GM23338 (cell line): ENCODE measurements at regions not wholly inside any gene's neighbourhood (a gene's known extent, or its start where the extent isn't known, plus 50 kb on each side); places are given as distances from the start of the nearest gene placed in this dataset.

Experiments
- ATAC-seq: fragments of 200-7000 bp; cut with Tn5 transposase; 3 replicates; pipeline ENCODE4 v1.9.1; 2020
- DNase-seq: peaks from one replicate; pipeline ENCODE4 v3.0.0-alpha.2; 2015; ENCODE audit warnings: low spot score
- H2AFZ ChIP-seq: fragments of 200-600 bp; sonication (generic); 2 replicates; pipeline ENCODE4 v1.8.0; 2016; ENCODE audit warnings: antibody characterized with exemption, mild to moderate bottlenecking, moderate library complexity
- H3F3A ChIP-seq: fragments of 200-600 bp; sonication (generic); replicated peaks from 2 replicates; pipeline ENCODE4 v1.8.0; 2017; ENCODE audit warnings: antibody characterized with exemption, mixed run types, low read depth
- H3K27ac ChIP-seq: fragments of 200-600 bp; sonication (generic); 2 replicates; pipeline ENCODE4 v1.6.1; 2016; ENCODE audit warnings: low read depth
- H3K27me3 ChIP-seq: fragments of 200-600 bp; sonication (generic); 2 replicates; pipeline ENCODE4 v1.8.0; 2016; ENCODE audit warnings: mild to moderate bottlenecking, mixed run types, moderate library complexity; ENCODE audit not compliant: insufficient read depth
- H3K36me3 ChIP-seq: fragments of 200-600 bp; sonication (generic); 2 replicates; pipeline ENCODE4 v1.8.0; 2016; ENCODE audit warnings: mild to moderate bottlenecking; ENCODE audit not compliant: insufficient read depth
- H3K4me1 ChIP-seq: fragments of 200-600 bp; sonication (generic); 2 replicates; pipeline ENCODE4 v1.8.0; 2016; ENCODE audit warnings: mild to moderate bottlenecking, moderate library complexity; ENCODE audit not compliant: insufficient read depth
- H3K4me2 ChIP-seq: fragments of 200-600 bp; sonication (generic); 2 replicates; pipeline ENCODE4 v1.7.1; 2017; ENCODE audit warnings: mixed run types
- H3K4me3 ChIP-seq: fragments of 200-600 bp; sonication (generic); 2 replicates; pipeline ENCODE4 v1.6.1; 2016; ENCODE audit warnings: mixed run types
- H3K79me2 ChIP-seq: fragments of 200-600 bp; sonication (generic); replicated peaks from 2 replicates; pipeline ENCODE4 v1.8.0; 2017; ENCODE audit warnings: mild to moderate bottlenecking; ENCODE audit not compliant: insufficient read depth
- H3K9me2 ChIP-seq: fragments of 200-600 bp; sonication (generic); 2 replicates; pipeline ENCODE4 v1.8.0; 2017; ENCODE audit not compliant: insufficient read depth
- H4K20me1 ChIP-seq: fragments of 200-600 bp; sonication (generic); replicated peaks from 2 replicates; pipeline ENCODE4 v1.8.0; 2017; ENCODE audit warnings: mild to moderate bottlenecking; ENCODE audit not compliant: insufficient read depth
- H3K27ac Mint-ChIP-seq: 2 replicates; pipeline ENCODE4 v1.8.0; 2020; ENCODE audit warnings: inconsistent platforms, mild to moderate bottlenecking, moderate library complexity, mixed read lengths
- H3K27me3 Mint-ChIP-seq: 3 replicates; pipeline ENCODE4 v1.8.0; 2022; ENCODE audit warnings: low read depth, mild to moderate bottlenecking, moderate library complexity, mixed read lengths, inconsistent platforms; ENCODE audit not compliant: insufficient read depth, poor library complexity
- H3K36me3 Mint-ChIP-seq: 3 replicates; pipeline ENCODE4 v1.8.0; 2021; ENCODE audit warnings: low read depth, mild to moderate bottlenecking, inconsistent platforms, moderate library complexity, mixed read lengths
- H3K4me1 Mint-ChIP-seq: 3 replicates; pipeline ENCODE4 v1.8.0; 2020; ENCODE audit warnings: mild to moderate bottlenecking, inconsistent platforms, mixed read lengths
- H3K4me3 Mint-ChIP-seq: 3 replicates; pipeline ENCODE4 v1.8.0; 2021; ENCODE audit warnings: moderate library complexity, mild to moderate bottlenecking, inconsistent platforms, mixed read lengths
- H3K9me3 Mint-ChIP-seq: 3 replicates; pipeline ENCODE4 v1.8.0; 2020; ENCODE audit warnings: moderate library complexity, mild to moderate bottlenecking, inconsistent platforms, mixed read lengths
- CREB1 ChIP-seq: fragments of 250-450 bp; sonication (Bioruptor Pico); IDR thresholded peaks from 2 replicates; pipeline ENCODE4 v1.5.0; 2020; ENCODE audit warnings: low read depth, mild to moderate bottlenecking, moderate library complexity
- EZH2 ChIP-seq: fragments of 200-600 bp; sonication (generic); IDR thresholded peaks from one replicate; pipeline ENCODE4 v1.8.0; 2017; ENCODE audit warnings: antibody characterized with exemption, mild to moderate bottlenecking, low read depth; ENCODE audit not compliant: unreplicated experiment
- EZH2phosphoT487 ChIP-seq: fragments of 200-600 bp; sonication (generic); IDR thresholded peaks from one replicate; pipeline ENCODE4 v1.8.1; 2018; ENCODE audit warnings: antibody characterized with exemption; ENCODE audit not compliant: unreplicated experiment
- JUNB ChIP-seq: IDR thresholded peaks from one replicate; pipeline ENCODE4 v1.6.1; 2016; ENCODE audit warnings: antibody characterized with exemption; ENCODE audit not compliant: unreplicated experiment
- NANOG ChIP-seq: IDR thresholded peaks from 2 replicates; pipeline ENCODE4 v1.6.1; 2016; ENCODE audit warnings: antibody characterized with exemption, borderline replicate concordance
- POLR2AphosphoS5 ChIP-seq: IDR thresholded peaks from 2 replicates; pipeline ENCODE4 v1.6.1; 2016; ENCODE audit warnings: antibody characterized with exemption, low read depth
- STAT1 ChIP-seq: IDR thresholded peaks from one replicate; pipeline ENCODE4 v1.6.1; 2016; ENCODE audit warnings: antibody characterized with exemption; ENCODE audit not compliant: unreplicated experiment
- ZNF114 ChIP-seq: fragments of 250-450 bp; sonication (Bioruptor Pico); IDR thresholded peaks from 2 replicates; pipeline ENCODE4 v1.5.0; 2020; ENCODE audit warnings: mild to moderate bottlenecking, moderate library complexity
- ZNF331 ChIP-seq: fragments of 250-450 bp; sonication (Bioruptor Pico); IDR thresholded peaks from 2 replicates; pipeline ENCODE4 v1.5.0; 2020; ENCODE audit warnings: low read depth, mild to moderate bottlenecking, moderate library complexity
- TF ChIP-seq, protein P1 (sequence below): IDR thresholded peaks from 2 replicates; pipeline ENCODE4 v1.6.1; 2016; ENCODE audit warnings: antibody characterized with exemption
- TF ChIP-seq, protein P2 (sequence below), 2 experiments: fragments of 200-600 bp in 1 of 2; sonication (generic) in 1 of 2; conservative IDR thresholded peaks; 2 replicates each; pipeline versions ENCODE4 v1.5.1 to v1.6.1; 2016 to 2017; ENCODE audit warnings: antibody characterized with exemption in 2 of 2, low read depth in 2 of 2, mild to moderate bottlenecking in 2 of 2, moderate library complexity in 1 of 2
- TF ChIP-seq, protein P3 (sequence below): IDR thresholded peaks from one replicate; pipeline ENCODE4 v1.6.1; 2018; ENCODE audit warnings: antibody characterized with exemption; ENCODE audit not compliant: unreplicated experiment
- TF ChIP-seq, protein P4 (sequence below): fragments of 250-450 bp; sonication (Bioruptor Pico); IDR thresholded peaks from 2 replicates; pipeline ENCODE4 v1.5.0; 2020; ENCODE audit warnings: mild to moderate bottlenecking, moderate library complexity

DNA sequence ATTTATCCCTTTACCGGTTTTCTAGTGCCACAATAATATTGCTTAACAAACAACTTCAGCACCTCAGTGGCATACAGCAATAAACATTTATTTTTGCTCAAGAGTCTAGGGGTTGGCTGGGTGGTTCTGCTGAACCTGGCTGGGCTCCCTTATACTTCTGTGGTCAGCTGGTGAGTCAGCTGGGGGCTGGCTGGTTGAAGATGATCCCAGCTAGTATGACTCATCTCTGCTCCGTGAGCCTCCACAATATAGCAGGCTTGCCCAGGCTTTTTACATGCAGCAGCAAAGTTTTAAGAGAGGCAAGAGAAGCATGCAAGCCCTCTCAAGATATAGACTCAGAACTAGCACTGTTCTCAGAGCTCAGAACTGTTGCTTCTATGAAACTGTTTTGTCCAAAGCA, 523.5 kb upstream of the CLINT1 start (continued):
- no peak for TF ChIP-seq POLR2AphosphoS5

DNA sequence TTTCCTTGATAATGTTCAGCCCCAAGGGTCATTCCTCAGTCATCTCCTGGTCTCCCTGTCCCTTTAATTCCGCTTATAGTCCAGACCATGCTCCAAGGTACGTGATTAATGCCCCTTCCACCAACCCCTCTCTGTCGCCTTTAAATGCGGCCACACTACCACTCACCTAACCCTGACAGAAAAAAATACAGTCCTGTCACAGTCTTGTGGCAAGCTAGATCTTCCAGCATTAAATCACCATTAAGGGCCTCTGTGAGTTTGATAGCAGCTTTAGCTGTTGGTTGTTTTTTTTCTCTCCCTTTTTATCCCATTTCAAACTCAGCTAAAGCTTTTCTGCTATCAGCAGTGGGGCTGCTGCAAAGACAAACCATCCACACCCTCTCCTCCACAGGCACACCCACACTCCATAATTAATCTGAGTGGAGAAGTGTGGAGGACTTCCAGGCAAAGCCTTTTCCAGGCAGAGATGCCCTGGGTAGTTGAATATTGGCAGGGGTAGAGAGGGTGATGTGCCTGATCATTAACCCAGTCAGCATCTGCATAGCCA, 522.7 kb upstream of the CLINT1 start:
- Histone ChIP-seq H3K27ac (no peak overlapping the region), H3K4me1 (no peaks in the 10 kb centered on the region), H3K79me2 (no peaks in the 10 kb centered on the region), H3K36me3 (no peaks in the 10 kb centered on the region), H3K27me3 (no peaks in the 10 kb centered on the region), H2AFZ (no peak overlapping the region), H4K20me1 (no peaks in the 10 kb centered on the region), H3K4me2 (no peak overlapping the region), H3K4me3 (no peak overlapping the region), H3F3A (no peaks in the 10 kb centered on the region), H3K9me2 (no peaks in the 10 kb centered on the region)
- Mint-ChIP-seq H3K4me3 (no peak overlapping the region), H3K27ac (no peak overlapping the region; the same call in 1 of the 2 replicates), H3K27me3 (peaks cover 1% of the 10 kb centered on the region), H3K9me3 (peaks cover 3% of the 10 kb centered on the region; the same call in 1 of the 3 replicates), H3K4me1 (no peaks in the 10 kb centered on the region), H3K36me3 (no peaks in the 10 kb centered on the region)
- no peak for TF ChIP-seq NANOG
- no peak for TF ChIP-seq EZH2
- no peak for TF ChIP-seq STAT1
- no peak for TF ChIP-seq ZNF331 (CRISPR knock-in tag)
- TF ChIP-seq EZH2phosphoT487, result no peak
- no peak for TF ChIP-seq ZNF114 (CRISPR knock-in tag)
- TF ChIP-seq, protein P1, sequence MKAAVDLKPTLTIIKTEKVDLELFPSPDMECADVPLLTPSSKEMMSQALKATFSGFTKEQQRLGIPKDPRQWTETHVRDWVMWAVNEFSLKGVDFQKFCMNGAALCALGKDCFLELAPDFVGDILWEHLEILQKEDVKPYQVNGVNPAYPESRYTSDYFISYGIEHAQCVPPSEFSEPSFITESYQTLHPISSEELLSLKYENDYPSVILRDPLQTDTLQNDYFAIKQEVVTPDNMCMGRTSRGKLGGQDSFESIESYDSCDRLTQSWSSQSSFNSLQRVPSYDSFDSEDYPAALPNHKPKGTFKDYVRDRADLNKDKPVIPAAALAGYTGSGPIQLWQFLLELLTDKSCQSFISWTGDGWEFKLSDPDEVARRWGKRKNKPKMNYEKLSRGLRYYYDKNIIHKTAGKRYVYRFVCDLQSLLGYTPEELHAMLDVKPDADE, result no peak
- TF ChIP-seq, protein P2, sequence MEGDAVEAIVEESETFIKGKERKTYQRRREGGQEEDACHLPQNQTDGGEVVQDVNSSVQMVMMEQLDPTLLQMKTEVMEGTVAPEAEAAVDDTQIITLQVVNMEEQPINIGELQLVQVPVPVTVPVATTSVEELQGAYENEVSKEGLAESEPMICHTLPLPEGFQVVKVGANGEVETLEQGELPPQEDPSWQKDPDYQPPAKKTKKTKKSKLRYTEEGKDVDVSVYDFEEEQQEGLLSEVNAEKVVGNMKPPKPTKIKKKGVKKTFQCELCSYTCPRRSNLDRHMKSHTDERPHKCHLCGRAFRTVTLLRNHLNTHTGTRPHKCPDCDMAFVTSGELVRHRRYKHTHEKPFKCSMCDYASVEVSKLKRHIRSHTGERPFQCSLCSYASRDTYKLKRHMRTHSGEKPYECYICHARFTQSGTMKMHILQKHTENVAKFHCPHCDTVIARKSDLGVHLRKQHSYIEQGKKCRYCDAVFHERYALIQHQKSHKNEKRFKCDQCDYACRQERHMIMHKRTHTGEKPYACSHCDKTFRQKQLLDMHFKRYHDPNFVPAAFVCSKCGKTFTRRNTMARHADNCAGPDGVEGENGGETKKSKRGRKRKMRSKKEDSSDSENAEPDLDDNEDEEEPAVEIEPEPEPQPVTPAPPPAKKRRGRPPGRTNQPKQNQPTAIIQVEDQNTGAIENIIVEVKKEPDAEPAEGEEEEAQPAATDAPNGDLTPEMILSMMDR (conservative IDR thresholded peaks at IDR 0.05; ENCODE audit: low read depth in 2 of 2), result no peak
- TF ChIP-seq CREB1, result no peak
- TF ChIP-seq JUNB, result no peak
- no peak for TF ChIP-seq POLR2AphosphoS5
- TF ChIP-seq, protein P3, sequence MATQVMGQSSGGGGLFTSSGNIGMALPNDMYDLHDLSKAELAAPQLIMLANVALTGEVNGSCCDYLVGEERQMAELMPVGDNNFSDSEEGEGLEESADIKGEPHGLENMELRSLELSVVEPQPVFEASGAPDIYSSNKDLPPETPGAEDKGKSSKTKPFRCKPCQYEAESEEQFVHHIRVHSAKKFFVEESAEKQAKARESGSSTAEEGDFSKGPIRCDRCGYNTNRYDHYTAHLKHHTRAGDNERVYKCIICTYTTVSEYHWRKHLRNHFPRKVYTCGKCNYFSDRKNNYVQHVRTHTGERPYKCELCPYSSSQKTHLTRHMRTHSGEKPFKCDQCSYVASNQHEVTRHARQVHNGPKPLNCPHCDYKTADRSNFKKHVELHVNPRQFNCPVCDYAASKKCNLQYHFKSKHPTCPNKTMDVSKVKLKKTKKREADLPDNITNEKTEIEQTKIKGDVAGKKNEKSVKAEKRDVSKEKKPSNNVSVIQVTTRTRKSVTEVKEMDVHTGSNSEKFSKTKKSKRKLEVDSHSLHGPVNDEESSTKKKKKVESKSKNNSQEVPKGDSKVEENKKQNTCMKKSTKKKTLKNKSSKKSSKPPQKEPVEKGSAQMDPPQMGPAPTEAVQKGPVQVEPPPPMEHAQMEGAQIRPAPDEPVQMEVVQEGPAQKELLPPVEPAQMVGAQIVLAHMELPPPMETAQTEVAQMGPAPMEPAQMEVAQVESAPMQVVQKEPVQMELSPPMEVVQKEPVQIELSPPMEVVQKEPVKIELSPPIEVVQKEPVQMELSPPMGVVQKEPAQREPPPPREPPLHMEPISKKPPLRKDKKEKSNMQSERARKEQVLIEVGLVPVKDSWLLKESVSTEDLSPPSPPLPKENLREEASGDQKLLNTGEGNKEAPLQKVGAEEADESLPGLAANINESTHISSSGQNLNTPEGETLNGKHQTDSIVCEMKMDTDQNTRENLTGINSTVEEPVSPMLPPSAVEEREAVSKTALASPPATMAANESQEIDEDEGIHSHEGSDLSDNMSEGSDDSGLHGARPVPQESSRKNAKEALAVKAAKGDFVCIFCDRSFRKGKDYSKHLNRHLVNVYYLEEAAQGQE, result no peak
- TF ChIP-seq, protein P4, sequence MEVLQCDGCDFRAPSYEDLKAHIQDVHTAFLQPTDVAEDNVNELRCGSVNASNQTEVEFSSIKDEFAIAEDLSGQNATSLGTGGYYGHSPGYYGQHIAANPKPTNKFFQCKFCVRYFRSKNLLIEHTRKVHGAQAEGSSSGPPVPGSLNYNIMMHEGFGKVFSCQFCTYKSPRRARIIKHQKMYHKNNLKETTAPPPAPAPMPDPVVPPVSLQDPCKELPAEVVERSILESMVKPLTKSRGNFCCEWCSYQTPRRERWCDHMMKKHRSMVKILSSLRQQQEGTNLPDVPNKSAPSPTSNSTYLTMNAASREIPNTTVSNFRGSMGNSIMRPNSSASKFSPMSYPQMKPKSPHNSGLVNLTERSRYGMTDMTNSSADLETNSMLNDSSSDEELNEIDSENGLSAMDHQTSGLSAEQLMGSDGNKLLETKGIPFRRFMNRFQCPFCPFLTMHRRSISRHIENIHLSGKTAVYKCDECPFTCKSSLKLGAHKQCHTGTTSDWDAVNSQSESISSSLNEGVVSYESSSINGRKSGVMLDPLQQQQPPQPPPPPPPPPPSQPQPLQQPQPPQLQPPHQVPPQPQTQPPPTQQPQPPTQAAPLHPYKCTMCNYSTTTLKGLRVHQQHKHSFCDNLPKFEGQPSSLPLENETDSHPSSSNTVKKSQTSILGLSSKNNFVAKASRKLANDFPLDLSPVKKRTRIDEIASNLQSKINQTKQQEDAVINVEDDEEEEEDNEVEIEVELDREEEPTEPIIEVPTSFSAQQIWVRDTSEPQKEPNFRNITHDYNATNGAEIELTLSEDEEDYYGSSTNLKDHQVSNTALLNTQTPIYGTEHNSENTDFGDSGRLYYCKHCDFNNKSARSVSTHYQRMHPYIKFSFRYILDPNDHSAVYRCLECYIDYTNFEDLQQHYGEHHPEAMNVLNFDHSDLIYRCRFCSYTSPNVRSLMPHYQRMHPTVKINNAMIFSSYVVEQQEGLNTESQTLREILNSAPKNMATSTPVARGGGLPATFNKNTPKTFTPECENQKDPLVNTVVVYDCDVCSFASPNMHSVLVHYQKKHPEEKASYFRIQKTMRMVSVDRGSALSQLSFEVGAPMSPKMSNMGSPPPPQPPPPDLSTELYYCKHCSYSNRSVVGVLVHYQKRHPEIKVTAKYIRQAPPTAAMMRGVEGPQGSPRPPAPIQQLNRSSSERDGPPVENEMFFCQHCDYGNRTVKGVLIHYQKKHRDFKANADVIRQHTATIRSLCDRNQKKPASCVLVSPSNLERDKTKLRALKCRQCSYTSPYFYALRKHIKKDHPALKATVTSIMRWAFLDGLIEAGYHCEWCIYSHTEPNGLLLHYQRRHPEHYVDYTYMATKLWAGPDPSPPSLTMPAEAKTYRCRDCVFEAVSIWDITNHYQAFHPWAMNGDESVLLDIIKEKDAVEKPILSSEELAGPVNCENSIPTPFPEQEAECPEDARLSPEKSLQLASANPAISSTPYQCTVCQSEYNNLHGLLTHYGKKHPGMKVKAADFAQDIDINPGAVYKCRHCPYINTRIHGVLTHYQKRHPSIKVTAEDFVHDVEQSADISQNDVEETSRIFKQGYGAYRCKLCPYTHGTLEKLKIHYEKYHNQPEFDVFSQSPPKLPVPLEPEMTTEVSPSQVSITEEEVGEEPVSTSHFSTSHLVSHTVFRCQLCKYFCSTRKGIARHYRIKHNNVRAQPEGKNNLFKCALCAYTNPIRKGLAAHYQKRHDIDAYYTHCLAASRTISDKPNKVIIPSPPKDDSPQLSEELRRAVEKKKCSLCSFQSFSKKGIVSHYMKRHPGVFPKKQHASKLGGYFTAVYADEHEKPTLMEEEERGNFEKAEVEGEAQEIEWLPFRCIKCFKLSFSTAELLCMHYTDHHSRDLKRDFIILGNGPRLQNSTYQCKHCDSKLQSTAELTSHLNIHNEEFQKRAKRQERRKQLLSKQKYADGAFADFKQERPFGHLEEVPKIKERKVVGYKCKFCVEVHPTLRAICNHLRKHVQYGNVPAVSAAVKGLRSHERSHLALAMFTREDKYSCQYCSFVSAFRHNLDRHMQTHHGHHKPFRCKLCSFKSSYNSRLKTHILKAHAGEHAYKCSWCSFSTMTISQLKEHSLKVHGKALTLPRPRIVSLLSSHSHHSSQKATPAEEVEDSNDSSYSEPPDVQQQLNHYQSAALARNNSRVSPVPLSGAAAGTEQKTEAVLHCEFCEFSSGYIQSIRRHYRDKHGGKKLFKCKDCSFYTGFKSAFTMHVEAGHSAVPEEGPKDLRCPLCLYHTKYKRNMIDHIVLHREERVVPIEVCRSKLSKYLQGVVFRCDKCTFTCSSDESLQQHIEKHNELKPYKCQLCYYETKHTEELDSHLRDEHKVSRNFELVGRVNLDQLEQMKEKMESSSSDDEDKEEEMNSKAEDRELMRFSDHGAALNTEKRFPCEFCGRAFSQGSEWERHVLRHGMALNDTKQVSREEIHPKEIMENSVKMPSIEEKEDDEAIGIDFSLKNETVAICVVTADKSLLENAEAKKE, result no peak
- DNase-seq, result no peak
- ATAC-seq, result no peak
